Activated B cell treated with CpG ODN at 0.5 μM for 24 hours (primary cell): ENCODE measurements at regions not wholly inside any gene's neighbourhood (a gene's known extent, or its start where the extent isn't known, plus 50 kb on each side); places are given as distances from the start of the nearest gene placed in this dataset.

Experiments used
- ATAC-seq: fragments of 200-7000 bp; cut with Tn5 transposase; one replicate; pipeline ENCODE4 v1.10.0; 2021; ENCODE audit warnings: low read depth, mild to moderate bottlenecking, moderate library complexity
- CTCF ChIA-PET: fragments of 350-600 bp; sonication (Branson Sonifier 250); formaldehyde crosslinking; loops from one replicate; lab custom pipeline; 2021; ENCODE audit warnings: antibody characterized with exemption; lab: Charles Lee
- POLR2A ChIA-PET: fragments of 350-600 bp; sonication (Branson Sonifier 250); formaldehyde crosslinking; loops from one replicate; lab custom pipeline; 2021; ENCODE audit warnings: antibody characterized with exemption; lab: Charles Lee
- DNase-seq: peaks from one replicate; pipeline ENCODE4 v3.0.0; 2022
- H3K27ac Mint-ChIP-seq: one replicate; pipeline ENCODE4 v1.8.0; 2020; ENCODE audit warnings: mixed read lengths
- H3K27me3 Mint-ChIP-seq: one replicate; pipeline ENCODE4 v1.8.0; 2021; ENCODE audit warnings: mixed read lengths
- H3K36me3 Mint-ChIP-seq: one replicate; pipeline ENCODE4 v1.8.0; 2021; ENCODE audit warnings: low read depth, mixed read lengths
- H3K4me1 Mint-ChIP-seq: one replicate; pipeline ENCODE4 v1.8.0; 2021; ENCODE audit warnings: mixed read lengths
- H3K4me3 Mint-ChIP-seq: one replicate; pipeline ENCODE4 v1.8.0; 2020; ENCODE audit warnings: mild to moderate bottlenecking, mixed read lengths
- H3K9me3 Mint-ChIP-seq: one replicate; pipeline ENCODE4 v1.8.0; 2020; ENCODE audit warnings: mixed read lengths
- intact Hi-C: fragments of 100-400 bp; cut with micrococcal nuclease; formaldehyde crosslinking; loops from one replicate; pipeline ENCODE4 v1.15.1; 2024
- TF ChIP-seq, protein P1 (sequence below): fragments of 200-600 bp; IDR thresholded peaks from one replicate; pipeline ENCODE4 v1.8.0; 2022; ENCODE audit warnings: antibody characterized with exemption, mild to moderate bottlenecking

- DNase-seq (no peak), ATAC-seq (no peak)
- TF ChIP-seq, protein P1, sequence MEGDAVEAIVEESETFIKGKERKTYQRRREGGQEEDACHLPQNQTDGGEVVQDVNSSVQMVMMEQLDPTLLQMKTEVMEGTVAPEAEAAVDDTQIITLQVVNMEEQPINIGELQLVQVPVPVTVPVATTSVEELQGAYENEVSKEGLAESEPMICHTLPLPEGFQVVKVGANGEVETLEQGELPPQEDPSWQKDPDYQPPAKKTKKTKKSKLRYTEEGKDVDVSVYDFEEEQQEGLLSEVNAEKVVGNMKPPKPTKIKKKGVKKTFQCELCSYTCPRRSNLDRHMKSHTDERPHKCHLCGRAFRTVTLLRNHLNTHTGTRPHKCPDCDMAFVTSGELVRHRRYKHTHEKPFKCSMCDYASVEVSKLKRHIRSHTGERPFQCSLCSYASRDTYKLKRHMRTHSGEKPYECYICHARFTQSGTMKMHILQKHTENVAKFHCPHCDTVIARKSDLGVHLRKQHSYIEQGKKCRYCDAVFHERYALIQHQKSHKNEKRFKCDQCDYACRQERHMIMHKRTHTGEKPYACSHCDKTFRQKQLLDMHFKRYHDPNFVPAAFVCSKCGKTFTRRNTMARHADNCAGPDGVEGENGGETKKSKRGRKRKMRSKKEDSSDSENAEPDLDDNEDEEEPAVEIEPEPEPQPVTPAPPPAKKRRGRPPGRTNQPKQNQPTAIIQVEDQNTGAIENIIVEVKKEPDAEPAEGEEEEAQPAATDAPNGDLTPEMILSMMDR = no peak
- Mint-ChIP-seq H3K27ac (no peak overlapping the region), H3K9me3 (no peaks in the 10 kb centered on the region), H3K27me3 (no peaks in the 10 kb centered on the region), H3K36me3 (no peaks in the 10 kb centered on the region), H3K4me1 (no peaks in the 10 kb centered on the region), H3K4me3 (no peak overlapping the region)
- ChIA-PET CTCF (no interaction called here), POLR2A (no interaction called here)
- intact Hi-C loops = no loop called here
Measured at GRCh38 chr4:110967936-110968335, 345.1 kb upstream of the PITX2 start.

GRCh38 chr4:110970642-110971041, 347.8 kb upstream of the PITX2 start:
- Mint-ChIP-seq H3K4me1 (no peaks in the 10 kb centered on the region), H3K9me3 (no peaks in the 10 kb centered on the region), H3K27me3 (no peaks in the 10 kb centered on the region), H3K36me3 (no peaks in the 10 kb centered on the region), H3K4me3 (no peak overlapping the region), H3K27ac (no peak overlapping the region)
- DNase-seq = no peak
- POLR2A ChIA-PET = no interaction called here
- CTCF ChIA-PET = no interaction called here
- ATAC-seq = no peak
- TF ChIP-seq, protein P1 = no peak
- intact Hi-C loops = no loop called here

GRCh38 chr4:110975338-110975737, 352.5 kb upstream of the PITX2 start:
- Mint-ChIP-seq H3K36me3 (no peaks in the 10 kb centered on the region), H3K27ac (no peak overlapping the region), H3K4me3 (no peak overlapping the region), H3K4me1 (no peaks in the 10 kb centered on the region), H3K27me3 (no peaks in the 10 kb centered on the region), H3K9me3 (no peaks in the 10 kb centered on the region)
- TF ChIP-seq, protein P1 = no peak
- ATAC-seq (no peak), DNase-seq (no peak)
- intact Hi-C loops = no loop called here
- POLR2A ChIA-PET = no interaction called here
- CTCF ChIA-PET = no interaction called here

- H3K27ac Mint-ChIP-seq = no peak overlapping the region
- intact Hi-C loops = no loop called here
- TF ChIP-seq, protein P1 = no peak
- H3K4me1 Mint-ChIP-seq = no peaks in the 10 kb centered on the region
- H3K4me3 Mint-ChIP-seq = no peak overlapping the region
- H3K36me3 Mint-ChIP-seq = no peaks in the 10 kb centered on the region
- no peak for ATAC-seq
- CTCF ChIA-PET = no interaction called here
- POLR2A ChIA-PET = no interaction called here
- no peaks in the 10 kb centered on the region for H3K9me3 Mint-ChIP-seq
- H3K27me3 Mint-ChIP-seq = no peaks in the 10 kb centered on the region
- no peak for DNase-seq
Measured at GRCh38 chr4:110977554-110977953, 354.7 kb upstream of the PITX2 start.

DNA sequence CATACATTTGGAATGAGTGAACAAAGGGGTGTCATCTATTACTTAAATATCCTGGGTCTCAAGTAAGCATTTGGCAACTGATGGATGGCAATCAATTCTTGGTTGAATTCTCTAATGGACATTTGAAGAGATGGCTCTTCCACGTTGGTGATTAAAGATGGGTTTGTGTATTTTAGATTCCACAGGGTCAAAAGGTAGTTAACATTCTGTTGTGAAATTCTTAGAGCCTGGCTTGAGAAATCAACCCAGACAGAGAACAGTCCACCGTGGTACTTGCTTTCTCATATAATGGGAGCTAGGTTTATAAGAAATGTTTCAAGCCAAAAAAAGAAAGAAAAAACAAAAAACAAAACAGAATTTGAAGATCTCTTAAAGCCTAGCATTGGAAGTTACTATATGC, 355.9 kb upstream of the PITX2 start:
- ATAC-seq = no peak
- intact Hi-C loops = no loop called here
- Mint-ChIP-seq H3K36me3 (no peaks in the 10 kb centered on the region), H3K9me3 (no peaks in the 10 kb centered on the region), H3K27me3 (no peaks in the 10 kb centered on the region), H3K4me3 (no peak overlapping the region), H3K4me1 (no peaks in the 10 kb centered on the region), H3K27ac (no peak overlapping the region)
- TF ChIP-seq, protein P1 = no peak
- CTCF ChIA-PET = no interaction called here
- POLR2A ChIA-PET = no interaction called here
- DNase-seq = no peak
